ENCODE measurements at regions not wholly inside any gene's neighbourhood (a gene's known extent, or its start where the extent isn't known, plus 50 kb on each side); places are given as distances from the start of the nearest gene placed in this dataset.
"Not testable (repeated sequence)": the region's sequence is repeated elsewhere in the genome, so short reads cannot be mapped to it uniquely, and the experiment has no call there.

DNA sequence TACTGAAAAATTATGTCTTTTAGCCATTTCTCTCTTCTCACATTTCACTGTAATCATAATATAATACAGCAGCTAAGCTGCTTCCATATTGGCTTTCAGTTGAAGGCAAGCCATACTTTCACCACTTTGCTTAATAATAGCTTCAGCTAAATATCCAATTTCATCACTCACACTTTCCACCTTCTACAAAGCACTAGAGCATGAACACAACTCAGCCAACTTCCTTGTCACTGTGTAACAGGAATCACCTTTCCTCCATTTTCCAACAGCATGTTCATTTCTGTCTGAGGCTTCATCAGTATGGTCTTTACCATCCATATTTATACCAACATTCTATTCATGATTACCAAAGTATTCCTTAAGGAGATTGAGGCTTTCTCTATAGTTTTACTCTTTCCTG, 219.8 kb upstream of the CTSO start:
- DNase-seq (ENCODE audit: low spot score), result no peak

DNA sequence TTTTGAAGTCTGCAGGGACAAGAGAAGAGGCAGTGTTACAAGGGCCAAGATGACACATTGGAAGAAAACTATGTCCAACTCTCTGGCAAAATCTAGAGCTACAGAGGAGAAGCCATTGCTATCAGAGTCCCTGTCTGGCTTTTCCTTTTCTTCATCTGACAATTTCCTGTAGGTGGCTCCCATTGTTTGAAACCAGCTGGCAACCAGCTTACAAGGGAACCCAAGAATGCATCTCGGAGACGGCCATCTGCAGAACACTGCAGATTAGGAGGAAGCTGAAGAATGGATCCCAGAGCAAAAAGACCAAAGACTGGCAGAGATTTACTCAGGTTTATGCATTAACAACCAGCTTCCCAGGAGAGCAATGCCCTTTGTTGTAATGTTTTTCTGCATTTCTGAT, 216.2 kb upstream of the CTSO start:
- DNase-seq (ENCODE audit: low spot score), result no peak

DNA sequence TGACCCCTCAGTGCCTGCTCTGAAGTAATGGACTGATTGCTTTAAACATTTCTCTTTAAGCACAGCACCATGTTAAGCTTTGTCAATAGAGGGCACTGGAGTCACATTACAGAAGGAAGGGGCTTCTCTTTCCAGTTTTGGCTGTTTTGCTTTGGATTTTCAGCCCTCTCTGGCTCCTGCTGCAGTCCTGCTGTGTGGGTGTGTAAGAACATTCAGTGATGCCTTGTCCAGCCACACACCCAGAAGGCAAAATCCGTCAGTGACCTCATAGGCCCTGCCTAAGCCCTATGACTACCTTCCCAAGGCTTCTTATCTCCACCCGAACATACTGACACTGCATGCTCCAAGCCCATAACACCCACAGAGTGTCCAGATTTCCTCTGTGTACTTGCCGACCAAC, 215.3 kb upstream of the CTSO start:
- peak; percentile 42 for DNase-seq (ENCODE audit: low spot score)

DNA sequence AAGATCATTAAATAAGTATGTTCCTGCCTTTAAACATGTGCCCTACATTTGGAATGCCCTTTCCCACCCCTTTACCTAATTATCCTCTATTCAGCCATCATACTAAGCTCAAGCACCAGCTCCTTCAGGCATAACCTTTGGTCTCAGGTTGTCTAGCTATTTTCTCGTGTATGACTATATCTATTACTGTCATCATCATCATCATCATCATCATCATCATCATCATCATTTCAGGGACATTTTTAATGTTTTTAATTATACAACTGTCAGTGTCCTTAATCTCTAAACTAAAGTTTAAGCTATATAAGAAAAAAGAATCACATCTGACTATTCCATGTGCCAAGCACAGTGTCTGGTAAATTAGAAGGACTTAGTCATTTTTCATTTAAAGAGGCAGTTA, 214.6 kb upstream of the CTSO start:
- no peak for DNase-seq (ENCODE audit: low spot score)

DNA sequence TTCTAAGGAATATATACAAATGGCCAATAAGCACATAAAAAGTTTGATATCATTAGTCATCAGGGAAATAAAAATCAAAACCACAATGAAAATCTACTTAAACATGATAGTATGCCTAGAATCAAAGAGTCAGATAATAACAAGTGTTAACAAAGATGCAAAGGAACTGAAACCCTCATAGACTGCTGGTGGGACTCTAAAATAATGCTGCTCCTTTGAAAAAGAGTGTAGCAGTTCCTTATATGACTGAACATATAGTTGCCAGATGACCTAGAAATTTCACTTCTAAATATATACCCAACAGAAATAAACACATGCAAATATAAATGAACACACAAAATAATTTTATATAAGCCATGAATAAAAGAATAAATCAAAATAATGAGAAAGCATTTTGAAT, 205.1 kb upstream of the CTSO start:
- no peak for DNase-seq (ENCODE audit: low spot score)

DNA sequence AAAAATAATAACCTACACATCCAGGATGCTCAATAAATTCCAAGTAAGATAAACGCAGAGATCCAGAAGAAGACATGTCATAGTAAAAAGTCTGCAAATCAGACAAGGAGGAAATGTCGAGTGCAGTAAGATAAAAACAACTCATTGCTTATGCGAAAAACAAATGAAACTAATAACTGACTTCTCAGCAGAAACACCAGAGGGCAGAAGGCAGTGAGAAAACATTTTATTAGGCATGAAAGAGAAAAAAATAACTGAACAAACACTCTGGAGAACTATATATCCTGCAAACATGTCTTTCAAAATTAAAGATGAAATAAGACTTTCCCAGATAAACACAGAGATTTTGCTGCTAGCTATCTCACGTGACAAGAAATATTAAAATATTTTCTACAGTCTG, 201.3 kb upstream of the CTSO start:
- no peak for DNase-seq (ENCODE audit: low spot score)

DNA sequence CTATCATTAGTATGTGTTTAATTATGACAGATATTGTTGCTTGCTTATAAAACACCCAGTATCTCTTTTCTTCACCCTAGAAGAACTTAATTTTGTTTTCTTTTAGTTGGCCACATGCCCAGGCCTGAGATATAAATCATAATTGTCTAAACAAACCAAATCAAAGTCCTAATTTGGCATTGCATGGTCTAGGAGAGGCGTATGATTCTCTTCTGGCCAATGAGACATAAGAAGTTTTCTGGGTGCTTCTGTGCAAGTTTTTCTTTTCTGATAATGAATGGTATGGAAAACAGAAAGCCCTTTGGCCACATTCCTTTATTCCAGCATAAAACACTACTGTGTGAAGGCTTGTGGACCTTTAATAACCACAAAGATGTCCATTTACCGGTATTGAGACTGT, 192.9 kb upstream of the CTSO start:
- DNase-seq (ENCODE audit: low spot score), result peak; percentile 77

DNA sequence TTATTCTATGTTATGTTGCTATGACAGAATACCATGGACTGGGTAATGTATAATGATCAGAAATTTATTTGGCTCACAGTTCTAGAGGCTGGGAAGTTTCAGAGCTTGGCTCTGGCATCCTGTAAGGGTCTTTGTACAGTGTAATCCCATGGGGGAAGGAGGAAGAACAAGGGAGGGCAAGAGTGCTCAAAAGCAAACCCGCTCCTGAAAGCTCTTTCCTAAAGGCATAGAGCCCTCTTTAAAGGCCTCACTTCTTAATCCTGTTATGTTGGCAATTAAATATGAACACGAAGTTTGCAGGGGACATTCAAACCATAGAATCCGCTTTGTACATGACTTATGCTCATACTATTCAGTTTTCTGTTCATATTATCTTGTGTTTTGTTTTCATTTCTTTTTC, 191.3 kb upstream of the CTSO start:
- DNase-seq (ENCODE audit: low spot score), result no peak

DNA sequence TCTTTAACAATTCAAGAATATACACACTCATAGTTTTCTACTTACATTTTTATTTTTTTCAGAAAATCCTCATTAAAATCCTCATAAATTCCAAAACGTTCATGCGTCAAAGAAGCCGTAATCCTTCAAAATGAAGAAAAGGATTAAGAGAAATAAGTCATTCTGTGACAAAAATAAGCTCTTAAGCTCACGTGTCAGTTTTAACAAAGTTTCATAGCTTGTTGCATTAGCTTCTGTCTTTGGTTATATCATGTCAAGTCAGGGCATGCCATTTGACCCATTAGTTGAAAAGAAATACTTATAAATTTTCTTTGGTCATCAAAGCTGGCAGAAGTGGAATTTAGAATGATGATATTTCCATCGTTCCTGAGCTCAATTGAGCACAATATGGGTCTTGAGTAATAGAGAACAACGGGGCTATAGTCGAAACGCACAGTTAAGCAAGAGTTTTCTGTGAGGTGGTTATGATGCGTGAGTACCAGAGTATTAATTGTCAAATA, 185.2 kb upstream of the CTSO start:
- DNase-seq (ENCODE audit: low spot score), result no peak

DNA sequence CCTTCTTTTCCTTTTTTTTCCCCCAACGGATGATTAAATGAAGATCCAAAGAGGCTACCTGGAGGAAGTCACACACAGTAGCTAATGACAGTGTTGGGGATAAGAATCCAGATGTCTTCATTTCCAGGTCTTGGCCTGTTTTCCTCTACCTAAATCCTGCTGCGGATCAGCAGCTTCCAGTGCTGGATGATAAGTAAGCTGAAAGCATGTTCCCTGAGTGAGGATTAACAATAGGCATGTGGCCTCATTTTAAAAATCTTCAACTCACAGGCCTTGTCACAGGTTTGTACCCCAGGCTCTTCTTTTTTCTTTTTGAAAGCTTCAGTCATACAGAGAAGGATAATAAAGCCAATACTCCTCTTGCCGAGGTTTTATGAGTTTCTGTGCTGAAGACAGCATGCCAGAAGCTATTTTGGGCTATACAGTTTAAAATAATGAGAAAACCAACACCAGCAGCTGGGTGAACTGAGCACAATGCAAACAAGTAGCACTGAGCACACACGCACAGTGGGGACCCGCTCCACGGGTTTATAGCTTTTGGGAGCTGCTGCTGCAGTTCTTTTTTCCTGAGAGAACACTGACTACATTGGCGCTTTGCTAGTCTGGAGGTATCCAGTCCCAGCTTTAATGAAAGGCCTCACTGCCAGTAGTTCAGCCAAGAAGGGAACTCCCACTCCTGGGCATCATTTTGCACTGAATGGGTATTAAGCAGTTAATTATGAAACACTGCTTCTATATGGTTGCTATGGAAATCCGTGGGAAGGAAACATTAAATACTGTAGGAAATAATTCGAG, 184.2 kb upstream of the CTSO start:
- no peak for DNase-seq (ENCODE audit: low spot score)

DNA sequence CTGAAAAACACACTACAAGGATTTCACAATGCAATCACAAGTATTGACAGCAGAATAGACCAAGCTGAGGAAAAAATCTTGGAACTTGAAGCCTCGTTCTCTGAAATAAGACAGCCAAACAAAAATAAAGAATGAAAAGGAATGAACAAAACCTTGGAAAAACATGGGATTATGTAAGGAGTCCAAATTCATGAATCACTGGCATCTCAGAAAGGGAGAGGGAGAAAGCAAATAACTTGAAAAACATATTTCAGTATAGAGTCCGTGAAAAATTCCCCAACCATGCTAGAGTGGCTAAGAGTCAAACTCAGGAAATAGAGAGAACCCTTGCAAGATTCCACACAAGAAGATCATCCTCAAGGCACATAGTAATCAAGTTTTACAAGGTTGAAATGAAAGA, 178.5 kb upstream of the CTSO start:
- DNase-seq (ENCODE audit: low spot score), result no peak

DNA sequence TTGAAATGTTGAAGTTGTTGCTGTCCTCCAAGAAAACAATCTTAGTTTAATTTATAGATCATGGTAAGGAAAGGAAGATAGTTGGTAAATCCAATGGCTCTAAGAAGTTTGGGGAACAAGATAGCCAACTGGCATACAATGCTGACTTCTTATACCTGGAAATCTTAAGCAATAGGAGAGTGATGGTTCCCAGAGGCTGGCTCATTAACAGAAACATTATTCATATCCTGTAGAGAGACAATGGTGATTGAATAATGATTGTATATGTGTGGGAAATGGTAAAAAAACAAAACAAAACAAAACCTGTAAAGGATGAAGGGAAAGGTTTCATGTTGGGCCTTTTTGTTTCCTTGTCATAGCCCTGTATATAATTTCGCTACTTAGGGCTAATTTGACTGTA, 174.9 kb upstream of the CTSO start:
- DNase-seq (ENCODE audit: low spot score), result no peak

DNA sequence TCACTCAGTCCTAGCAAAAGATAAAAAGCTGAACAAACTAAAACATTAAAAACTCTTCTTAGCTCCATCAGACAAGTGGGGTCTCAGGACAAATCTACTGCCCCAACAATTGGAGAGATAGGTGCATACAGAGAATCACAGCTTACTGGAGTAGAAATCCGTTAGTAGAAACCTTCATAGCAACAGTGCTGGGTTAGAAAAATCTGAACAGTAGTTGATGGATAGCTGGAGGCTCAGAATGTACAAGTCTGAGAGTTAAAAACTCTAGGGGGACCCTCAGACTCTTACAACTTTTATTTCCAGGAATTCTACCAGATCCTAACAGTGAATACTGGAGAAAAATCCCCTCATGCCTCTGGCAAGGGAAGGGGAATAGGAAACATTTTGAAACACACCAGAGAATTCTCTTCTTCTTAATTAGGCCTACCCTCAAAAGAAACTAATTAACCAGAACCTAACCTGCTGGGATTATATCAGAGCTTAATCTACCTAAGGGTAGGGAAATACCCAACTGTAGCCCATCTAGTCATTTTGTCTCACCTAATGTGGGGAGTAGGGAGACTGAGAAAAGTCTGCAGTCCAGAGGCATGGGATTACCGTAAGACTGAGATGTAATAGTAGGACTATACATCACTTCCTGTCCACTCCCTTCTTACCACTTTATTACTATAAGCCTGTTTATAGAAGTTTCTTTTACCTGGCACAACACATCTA, 165.0 kb upstream of the CTSO start:
- no peak for DNase-seq (ENCODE audit: low spot score)

DNA sequence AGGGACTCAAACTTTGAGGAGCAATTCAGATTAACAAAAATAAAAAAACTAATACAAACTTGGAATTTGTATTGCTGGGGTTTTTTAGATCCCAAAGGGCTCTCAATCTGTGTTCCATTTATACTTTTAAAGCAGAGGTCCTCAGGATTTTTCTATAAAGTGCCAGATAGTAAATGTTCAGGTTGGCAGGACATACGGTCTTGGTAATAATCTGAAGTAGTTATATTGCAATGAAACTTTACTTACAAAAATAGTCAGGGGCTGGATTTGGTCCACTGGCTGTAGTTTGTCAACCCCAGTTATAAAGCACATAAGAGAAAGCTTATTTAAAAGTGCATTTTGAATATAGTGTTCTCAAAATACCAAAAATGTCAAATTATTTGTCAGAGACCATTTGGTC, 164.1 kb upstream of the CTSO start:
- no peak for DNase-seq (ENCODE audit: low spot score)

DNA sequence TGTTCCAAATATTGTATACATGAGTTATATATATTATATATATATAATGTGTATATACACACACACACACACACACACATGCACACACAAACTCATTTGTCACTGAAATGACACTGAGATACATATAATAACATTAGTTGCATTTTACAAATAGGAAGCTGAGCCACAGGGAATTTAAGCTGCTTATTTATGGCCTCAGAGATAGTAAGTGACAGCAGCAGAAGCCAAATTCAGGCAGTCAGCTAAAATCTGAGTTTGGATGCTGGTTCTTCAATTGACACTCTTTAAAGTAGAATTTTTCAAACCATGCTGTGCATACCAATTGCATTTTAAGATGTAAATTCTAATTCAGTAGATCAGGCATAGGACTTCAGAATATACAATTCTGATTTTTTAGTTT, 163.3 kb upstream of the CTSO start:
- no peak for DNase-seq (ENCODE audit: low spot score)

DNA sequence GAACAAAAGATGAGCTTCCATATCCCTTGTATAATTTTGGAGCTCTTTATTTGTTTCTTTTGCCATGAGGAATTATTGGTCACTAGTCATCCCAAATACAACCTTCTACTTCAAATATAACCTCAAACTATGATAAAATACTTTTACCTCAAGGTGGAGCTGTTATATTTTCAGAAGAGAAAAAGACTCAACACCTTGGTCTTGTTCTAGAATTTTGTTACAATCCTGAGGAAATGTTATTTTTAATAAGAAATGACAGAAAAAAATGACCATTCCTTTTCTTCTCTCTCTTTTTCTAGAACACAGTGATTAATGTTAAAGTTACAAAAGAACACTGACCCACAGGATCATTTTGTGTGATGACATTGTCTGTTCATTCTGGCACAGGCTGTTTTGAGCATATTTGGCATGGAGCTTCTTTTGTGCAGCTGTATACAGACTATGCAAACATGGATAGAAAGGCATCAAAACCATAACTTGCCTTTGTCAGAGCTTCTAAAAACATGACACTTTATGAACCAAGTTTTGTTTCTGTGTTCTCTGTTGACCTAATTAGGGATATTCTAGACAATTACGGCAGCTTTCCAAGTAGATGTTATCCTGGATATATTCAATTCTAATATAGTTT, 159.6 kb upstream of the CTSO start:
- no peak for DNase-seq (ENCODE audit: low spot score)

DNA sequence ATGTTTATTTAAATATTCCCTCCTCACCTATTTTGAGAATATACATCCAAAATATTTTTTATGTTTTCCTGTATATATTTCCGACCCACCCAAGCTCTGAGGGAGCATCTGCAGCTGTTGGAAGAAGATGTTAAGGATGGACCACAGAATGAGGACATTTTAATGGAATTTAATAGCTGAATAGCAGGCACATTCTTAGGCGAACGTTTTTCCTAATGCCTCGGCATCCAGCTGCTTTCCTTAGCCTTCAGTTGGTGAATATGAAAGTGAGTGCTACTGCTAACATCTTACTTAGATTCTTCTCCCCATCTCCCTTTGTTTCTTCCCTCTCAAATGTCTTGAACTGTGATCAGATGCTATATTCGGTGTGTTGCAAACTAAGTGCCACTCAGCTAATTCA, 158.0 kb upstream of the CTSO start:
- no peak for DNase-seq (ENCODE audit: low spot score)

DNA sequence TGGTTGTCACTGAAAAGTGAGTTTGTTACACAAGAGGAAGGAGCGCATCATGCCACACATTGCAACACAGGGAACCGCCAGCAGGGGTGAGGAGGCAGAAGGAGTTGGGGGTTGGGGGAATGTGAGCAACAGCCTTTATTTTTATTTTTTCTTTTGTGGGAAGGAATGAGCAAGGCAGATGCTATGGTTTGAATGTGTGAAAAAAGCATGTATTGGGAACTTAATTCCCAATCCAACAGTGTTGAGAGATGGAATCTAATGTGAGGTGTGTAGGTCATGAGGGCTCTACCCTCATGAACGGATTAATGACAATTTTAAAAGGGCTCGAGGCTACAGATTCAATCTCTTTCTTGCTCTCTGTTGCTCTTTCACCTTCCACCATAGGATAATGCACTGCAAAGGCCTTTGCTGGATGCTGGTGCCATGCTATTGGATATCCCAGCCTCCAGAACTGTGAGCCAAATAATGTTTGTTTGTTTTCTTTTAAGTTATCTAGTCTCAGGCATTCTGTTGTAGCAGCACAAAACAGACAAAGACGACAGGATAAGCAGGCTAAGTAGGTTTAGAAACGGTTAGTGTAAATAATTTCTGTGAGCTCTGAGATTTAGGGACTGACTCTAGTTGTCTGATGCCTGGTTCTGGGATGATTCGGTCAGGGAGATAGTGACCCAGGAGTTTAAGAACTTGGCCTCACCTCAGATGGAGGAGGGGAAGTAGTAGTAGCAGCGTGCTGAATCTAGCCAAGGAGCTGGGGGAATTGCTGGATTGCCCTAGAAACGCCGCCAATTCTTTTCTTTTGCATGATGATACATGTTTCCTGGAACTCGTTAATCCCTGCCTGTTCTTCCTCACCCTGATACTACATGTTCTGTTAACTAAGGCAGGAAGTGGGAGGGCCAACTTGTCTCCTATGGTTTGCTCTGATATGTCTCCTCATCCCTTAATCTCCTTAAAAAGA, 156.6 kb upstream of the CTSO start:
- DNase-seq (ENCODE audit: low spot score), result peak; percentile 3

DNA sequence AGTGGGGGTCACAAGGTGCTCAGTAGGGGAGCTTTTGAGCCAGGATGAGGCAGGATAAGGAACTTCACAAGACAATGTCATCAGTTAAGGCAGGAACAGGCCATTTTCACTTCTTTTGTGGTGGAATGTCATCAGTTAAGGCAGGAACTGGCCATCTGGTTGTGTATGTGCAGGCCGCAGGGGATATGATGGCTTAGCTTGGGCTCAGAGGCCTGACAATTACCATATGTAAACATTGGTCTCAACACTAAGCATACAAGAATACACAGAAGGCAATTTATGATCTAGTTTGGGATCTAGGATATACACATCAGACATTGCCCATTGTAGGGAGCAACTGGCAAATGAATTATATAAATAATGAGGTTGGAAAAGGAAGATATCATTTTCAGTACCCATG, 155.4 kb upstream of the CTSO start:
- DNase-seq (ENCODE audit: low spot score), result not testable (repeated sequence)

DNA sequence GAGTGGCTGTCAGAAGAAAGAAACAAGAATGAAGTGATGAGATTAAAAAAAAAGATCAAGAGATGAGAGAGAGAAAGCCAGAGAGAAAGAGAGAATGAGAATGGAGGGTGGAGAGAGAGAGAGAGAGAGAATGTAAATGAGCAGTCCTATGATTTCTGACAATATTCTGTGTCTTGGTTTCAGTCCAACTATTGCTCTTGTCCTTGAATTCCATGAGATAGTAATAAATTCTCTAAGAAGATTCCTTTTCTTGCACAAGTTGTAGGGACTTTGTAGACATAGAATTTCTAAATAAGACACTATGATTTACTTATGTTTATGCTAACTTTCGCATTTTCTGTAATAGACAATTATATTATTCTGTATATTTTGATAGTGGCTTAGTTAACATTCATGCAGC, 149.6 kb upstream of the CTSO start:
- no peak for DNase-seq (ENCODE audit: low spot score)

DNA sequence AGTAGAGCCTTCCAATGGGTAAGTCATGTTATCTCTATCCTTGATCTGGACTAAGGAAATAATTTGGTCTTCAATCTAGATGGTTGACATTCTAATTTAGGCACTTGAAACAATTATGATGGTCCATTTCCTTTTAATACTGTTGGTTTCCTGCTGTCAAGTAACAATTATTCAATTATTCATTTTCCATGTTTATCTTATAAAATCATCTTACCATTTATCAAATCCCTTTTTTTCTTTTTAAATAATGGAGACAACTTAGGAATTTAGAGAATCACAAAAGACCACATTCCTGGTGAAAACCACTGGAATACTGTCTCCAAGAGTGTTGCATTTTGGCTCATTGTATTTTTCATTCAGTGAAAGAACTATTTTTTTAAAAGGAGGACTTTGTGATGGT, 148.7 kb upstream of the CTSO start:
- DNase-seq (ENCODE audit: low spot score), result no peak

DNA sequence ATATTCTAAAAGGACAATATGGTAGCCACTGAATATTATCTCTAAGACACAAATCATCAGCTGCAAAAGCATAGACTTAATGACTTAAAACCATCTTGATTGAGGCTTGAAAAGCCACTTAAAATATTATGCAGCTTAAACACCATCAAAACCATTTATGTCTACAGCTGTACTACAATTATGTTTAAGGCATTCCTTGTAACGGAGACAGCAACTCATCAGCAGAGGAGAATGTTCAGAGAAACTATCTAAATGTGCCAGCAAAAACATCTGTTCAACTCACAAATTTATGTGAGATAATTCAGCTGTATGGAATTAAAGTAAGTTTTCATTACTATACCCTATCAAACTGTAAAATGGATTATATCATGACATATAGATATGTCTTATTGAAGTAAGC, 147.9 kb upstream of the CTSO start:
- no peak for DNase-seq (ENCODE audit: low spot score)

All from COLO829 (cell line).